LNCaP clone FGC (cell line): ENCODE measurements at regions not wholly inside any gene's neighbourhood (a gene's known extent, or its start where the extent isn't known, plus 50 kb on each side); places are given as distances from the start of the nearest gene placed in this dataset.

Experiments
- DNase-seq: peaks from one replicate; pipeline ENCODE4 v3.0.0-alpha.2; 2011; ENCODE audit warnings: low read depth
- H3K4me3 ChIP-seq: 2 replicates; pipeline ENCODE4 v1.5.1; 2011; ENCODE audit warnings: mild to moderate bottlenecking, low read depth, low read length, control low read depth
- TF ChIP-seq, protein P1 (sequence below): IDR thresholded peaks from 2 replicates; pipeline ENCODE4 v1.5.1; 2012; ENCODE audit warnings: mild to moderate bottlenecking; ENCODE audit not compliant: control insufficient read depth, insufficient read depth; ENCODE audit errors: extremely low read depth

DNA sequence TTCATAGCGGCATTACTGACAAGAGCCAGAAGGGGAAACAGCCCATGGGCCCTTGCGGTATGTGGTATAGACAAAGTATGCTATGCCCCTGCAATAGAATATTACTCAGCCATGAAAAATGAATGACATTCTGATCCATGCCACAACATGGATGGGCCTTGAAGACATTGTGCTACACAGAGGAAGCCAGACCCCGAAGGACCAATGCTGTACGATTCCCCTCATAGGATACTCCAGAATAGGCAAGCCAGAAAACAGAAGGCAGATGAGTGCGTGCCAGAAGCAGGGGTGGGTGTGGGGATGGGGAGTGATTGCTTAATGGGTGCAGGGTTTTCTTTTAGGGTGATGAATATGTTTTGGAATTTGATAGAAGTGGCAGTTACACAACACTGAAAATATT, 342.0 kb downstream of the TEX29 start:
- no peak overlapping the region for H3K4me3 ChIP-seq
- DNase-seq = no peak
- TF ChIP-seq, protein P1, sequence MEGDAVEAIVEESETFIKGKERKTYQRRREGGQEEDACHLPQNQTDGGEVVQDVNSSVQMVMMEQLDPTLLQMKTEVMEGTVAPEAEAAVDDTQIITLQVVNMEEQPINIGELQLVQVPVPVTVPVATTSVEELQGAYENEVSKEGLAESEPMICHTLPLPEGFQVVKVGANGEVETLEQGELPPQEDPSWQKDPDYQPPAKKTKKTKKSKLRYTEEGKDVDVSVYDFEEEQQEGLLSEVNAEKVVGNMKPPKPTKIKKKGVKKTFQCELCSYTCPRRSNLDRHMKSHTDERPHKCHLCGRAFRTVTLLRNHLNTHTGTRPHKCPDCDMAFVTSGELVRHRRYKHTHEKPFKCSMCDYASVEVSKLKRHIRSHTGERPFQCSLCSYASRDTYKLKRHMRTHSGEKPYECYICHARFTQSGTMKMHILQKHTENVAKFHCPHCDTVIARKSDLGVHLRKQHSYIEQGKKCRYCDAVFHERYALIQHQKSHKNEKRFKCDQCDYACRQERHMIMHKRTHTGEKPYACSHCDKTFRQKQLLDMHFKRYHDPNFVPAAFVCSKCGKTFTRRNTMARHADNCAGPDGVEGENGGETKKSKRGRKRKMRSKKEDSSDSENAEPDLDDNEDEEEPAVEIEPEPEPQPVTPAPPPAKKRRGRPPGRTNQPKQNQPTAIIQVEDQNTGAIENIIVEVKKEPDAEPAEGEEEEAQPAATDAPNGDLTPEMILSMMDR = no peak

DNA sequence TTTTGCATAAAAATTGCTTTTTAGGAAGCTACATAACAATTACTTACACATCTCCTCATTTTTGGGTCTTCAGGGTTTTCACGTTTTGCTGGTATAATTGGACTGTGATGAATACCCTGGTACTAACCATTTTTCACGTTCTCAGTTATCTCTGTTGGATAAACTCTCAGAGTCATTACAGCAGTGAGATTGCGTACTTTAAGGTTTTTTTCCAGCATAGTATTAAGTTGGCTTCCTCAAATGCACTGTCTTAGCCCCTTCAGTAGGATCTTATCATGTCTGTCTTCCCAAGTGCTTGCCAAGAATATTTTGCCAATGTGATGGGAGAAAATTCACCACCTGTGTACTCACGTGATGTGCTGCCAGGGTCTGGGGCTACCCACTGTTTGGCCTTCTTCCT, 342.5 kb downstream of the TEX29 start:
- no peak for DNase-seq
- TF ChIP-seq, protein P1 = no peak
- H3K4me3 ChIP-seq = no peak overlapping the region

DNA sequence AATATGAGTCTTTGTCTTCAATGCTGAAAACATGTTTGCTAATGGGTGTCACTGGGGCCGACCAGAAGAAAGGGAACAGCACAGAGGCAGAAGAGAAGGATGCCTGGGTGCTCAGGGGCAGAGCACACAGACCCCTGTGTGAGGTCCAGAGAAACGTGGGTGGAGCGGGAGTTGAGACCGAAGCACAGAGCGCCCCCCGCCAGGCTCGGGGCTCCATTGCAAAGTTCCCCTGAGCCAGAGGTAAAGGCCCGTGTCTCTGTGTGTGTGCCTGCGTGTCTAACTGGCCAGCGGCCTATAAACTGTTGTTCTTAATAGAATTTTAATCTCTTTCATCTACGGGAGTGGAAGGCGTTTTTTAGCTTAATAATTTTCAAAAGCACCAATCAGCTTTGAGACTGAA, 343.1 kb downstream of the TEX29 start:
- no peak for DNase-seq
- TF ChIP-seq, protein P1 = no peak
- no peak overlapping the region for H3K4me3 ChIP-seq

DNA sequence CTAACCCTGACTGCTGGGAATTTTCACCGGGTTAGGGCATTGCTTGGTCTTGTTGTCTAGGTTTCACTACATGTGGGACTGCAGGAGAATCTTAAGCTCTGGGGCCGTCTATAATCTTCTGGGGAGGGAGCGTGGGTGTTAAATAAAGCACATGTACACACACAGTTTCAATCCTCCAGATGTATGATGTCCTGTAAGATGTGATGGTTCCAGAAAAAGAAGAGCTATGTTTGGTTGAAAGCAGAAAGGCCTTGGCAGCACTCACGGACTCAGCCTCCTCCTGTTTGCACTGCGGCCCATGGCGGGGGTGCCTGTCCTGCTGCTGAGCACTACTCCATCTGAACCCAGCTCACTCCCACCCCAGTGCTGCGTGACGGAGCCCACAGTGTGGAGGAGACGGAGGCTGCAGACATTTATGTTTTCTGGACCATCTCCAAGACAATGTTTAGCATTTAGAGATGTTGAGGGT, 343.5 kb downstream of the TEX29 start:
- TF ChIP-seq, protein P1 = no peak
- no peak for DNase-seq

DNA sequence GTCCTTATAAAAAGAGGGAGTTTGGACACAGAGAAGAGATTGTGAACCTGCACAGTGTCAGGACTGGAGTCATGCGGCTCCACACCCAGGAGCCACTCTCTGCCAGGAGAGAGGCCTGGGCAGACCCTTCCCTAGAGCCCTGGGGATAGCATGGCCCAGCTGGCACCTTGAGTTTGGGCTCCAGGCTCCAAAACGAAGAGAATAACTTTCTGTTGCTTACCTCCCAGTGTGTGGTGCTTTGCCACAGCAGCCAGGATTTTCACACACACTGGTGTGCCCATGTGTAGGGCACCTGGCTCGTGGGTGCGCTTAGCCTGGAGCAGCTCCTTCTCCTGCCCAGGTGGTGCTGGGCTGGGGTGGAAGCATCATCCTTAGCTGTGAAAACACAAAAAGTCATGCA, 344.3 kb downstream of the TEX29 start:
- no peak overlapping the region for H3K4me3 ChIP-seq
- TF ChIP-seq, protein P1 = no peak
- no peak for DNase-seq

More for the DNA sequence above, 343.5 kb downstream of the TEX29 start:
- no peak overlapping the region for H3K4me3 ChIP-seq

DNA sequence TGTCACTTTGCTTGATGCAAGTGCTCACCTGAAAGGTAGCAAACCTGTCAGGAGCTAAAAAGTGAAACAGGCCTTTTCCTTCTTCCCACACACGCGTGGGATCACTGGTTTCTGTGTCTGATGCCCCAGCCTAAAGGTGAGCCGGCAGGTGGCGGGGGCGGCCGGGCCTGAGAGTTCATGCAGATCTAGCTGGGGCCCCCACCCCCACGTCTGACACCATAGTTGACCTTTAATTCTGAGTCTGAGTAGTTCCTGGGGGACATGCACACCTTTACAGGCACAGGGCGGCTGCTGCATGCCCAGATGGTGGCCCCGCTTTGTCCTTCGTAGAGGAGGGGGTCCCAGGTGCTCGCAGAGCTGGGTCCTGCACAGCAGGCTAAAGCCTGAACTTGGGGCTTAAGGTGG, 345.3 kb downstream of the TEX29 start:
- TF ChIP-seq, protein P1 = no peak
- no peak overlapping the region for H3K4me3 ChIP-seq
- DNase-seq = no peak

DNA sequence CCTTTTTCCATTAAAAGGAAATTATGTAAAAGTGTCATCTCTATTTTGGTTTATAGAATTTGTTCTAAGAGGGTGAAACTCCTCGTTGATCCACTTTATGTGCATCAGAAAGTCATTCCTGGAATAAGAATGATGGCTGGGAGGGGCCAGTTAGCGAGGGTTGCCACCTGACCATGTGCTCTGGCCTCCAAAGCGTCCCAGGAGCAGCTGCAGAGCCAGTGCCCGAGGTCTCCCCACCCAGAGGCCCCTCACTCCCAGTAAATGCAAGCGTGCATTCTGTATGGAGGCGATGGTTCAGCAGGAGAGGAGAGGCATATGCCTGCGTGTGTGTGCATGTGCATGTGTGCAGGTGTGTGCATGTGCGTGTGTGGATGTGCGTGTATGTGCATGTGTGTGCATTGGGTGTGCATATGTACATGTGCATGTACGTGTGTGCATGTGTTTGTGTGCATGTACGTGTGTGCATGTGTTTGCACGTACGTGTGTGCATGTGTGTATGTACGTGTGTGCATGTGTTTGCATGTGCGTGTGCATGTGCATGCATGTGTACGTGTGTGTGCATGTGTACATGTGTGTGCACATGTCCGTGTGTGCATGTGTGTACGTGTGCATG, 345.8 kb downstream of the TEX29 start:
- no peak for DNase-seq
- TF ChIP-seq, protein P1 = no peak
- no peak overlapping the region for H3K4me3 ChIP-seq
